Right lobe of liver (tissue), 4 donors: ENCODE measurements at regions not wholly inside any gene's neighbourhood (a gene's known extent, or its start where the extent isn't known, plus 50 kb on each side); places are given as distances from the start of the nearest gene placed in this dataset.

Experiments
- CTCF ChIP-seq, 4 donors: fragments of 200-600 bp in 3 of 4; fragments of 450-650 bp in 1 of 4; IDR thresholded peaks; one replicate each; pipeline versions ENCODE4 v1.5.1 to v1.8.0; 2016 to 2022; ENCODE audit warnings: antibody characterized with exemption in 4 of 4, mild to moderate bottlenecking in 2 of 4
- POLR2A ChIP-seq: fragments of 450-650 bp; IDR thresholded peaks from one replicate; pipeline ENCODE4 v1.6.1; 2017; ENCODE audit warnings: antibody characterized with exemption, mild to moderate bottlenecking
- donor health status: DM: no; HTN: no; CAD: no.
- donor health status: DM: no; HTN: no; CAD: no.
- donor health status: DM: no; HTN: yes; CAD: no.

- no peak for TF ChIP-seq POLR2A
- no peak for TF ChIP-seq CTCF (IDR thresholded peaks at IDR 0.05)
Observed at GRCh38 chr5:67483453-67484030, 286.9 kb upstream of the CD180 start.
